ENCODE measurements at regions not wholly inside any gene's neighbourhood (a gene's known extent, or its start where the extent isn't known, plus 50 kb on each side); places are given as distances from the start of the nearest gene placed in this dataset.

DNA sequence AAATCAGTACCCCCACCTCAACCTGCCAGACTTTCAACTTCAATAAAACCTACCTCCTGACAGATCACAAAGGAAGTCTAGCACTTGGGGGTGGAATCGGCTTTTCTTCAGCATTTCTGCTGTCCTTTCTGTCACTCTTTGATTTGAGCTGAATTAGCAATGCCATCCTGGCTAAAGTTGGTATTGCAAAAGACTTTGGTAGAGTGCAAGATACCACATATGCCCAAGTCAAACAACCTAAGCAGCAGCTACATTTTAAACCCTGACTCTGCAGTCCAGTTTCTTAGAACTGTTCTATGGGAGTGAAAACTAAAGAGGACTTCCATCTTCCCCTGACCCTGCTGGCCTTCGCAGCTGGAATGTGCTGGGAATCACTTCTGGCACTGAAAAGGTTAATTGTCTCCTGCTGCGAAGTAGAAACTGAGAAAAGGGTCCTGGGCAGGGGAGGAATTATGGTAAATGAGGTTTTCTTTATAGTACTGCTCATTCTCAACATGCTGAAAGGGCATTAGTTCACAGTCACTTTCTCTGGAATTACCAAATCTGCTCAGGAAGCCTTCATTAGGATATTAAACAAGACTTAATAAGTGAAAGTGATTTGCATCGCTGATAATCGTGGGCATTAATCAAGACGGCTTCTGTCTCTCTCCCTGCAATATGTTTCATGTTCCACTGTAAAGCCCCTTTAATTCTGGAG lies 126.2 kb upstream of the SMYD2 start:
- Histone ChIP-seq H4K20me1 (no peaks in the 10 kb centered on the region), H3K9me3 (replicated peaks in 1 of 11) (peaks cover 0 to 8% (median 0%) of the 10 kb centered on the region in 11 experiments; a peak in 4 of 22 replicates), H3K27me3 (no peaks in the 10 kb centered on the region), H3K27ac (no peak overlapping the region), H3K4me1 (peaks cover 0 to 15% (median 0%) of the 10 kb centered on the region in 10 experiments; a peak in 3 of 20 replicates), H3K4me3 (no peak overlapping the region), H3K36me3 (no peaks in the 10 kb centered on the region), H3K4me2 (no peak overlapping the region), H3K9ac (no peak overlapping the region)
- TF ChIP-seq Cebpa-rat (IDR thresholded peaks at IDR 0.05) = no peak

- Histone ChIP-seq H3K27me3 (no peaks in the 10 kb centered on the region), H3K9me3 (replicated peaks in 1 of 11) (peaks cover 0 to 10% (median 0%) of the 10 kb centered on the region in 11 experiments; a peak in 4 of 22 replicates), H3K4me3 (no peak overlapping the region), H3K9ac (no peak overlapping the region), H3K27ac (no peak overlapping the region), H3K4me2 (peak overlapping the region in 2 of 11 experiments; percentile 5 to 11; a peak in 1 of 22 replicates), H3K36me3 (no peaks in the 10 kb centered on the region), H4K20me1 (no peaks in the 10 kb centered on the region), H3K4me1 (peaks cover 0 to 15% (median 0%) of the 10 kb centered on the region in 10 experiments; a peak in 3 of 20 replicates)
- TF ChIP-seq Cebpa-rat (IDR thresholded peaks at IDR 0.05) = no peak
Measured at GRCh38 chr1:214155987-214156625, 124.9 kb upstream of the SMYD2 start.

DNA sequence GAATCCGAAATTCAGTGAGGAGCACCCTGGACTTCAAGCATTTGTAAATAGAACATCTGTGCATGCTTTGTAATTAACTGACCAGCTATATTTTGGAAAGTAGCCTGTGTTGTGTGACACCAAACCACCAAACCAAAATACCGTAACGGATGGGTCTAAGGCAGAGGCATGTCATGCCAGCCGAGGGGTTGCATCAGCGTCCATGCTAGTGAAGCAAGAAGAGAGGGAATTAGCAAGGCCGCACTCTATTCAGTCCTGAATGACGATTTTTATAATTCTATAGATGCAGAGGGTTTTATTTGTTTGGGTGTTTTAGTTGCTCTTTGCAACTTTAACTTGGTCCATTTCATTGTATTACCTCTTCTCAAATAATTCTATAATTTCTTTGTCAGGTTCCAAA lies 116.8 kb upstream of the SMYD2 start:
- peak overlapping the region; percentile 41 to 78 (median 64) for H3K4me2 ChIP-seq
- H3K9me3 ChIP-seq (replicated peaks in 1 of 11) = peaks cover 0 to 8% (median 0%) of the 10 kb centered on the region in 11 experiments; a peak in 4 of 22 replicates
- H3K27me3 ChIP-seq = no peaks in the 10 kb centered on the region
- peak overlapping the region in 7 of 11 experiments; percentile 4 to 73 (median 55); a peak in 13 of 22 replicates for H3K27ac ChIP-seq
- H3K9ac ChIP-seq = peak overlapping the region in 7 of 11 experiments; percentile 1 to 59 (median 25); a peak in 7 of 22 replicates
- peaks cover 8 to 56% (median 43%) of the 10 kb centered on the region in 10 experiments; a peak in 18 of 20 replicates for H3K4me1 ChIP-seq
- H3K4me3 ChIP-seq = no peak overlapping the region; a peak in 3 of 20 replicates
- H3K36me3 ChIP-seq = no peaks in the 10 kb centered on the region
- no peaks in the 10 kb centered on the region for H4K20me1 ChIP-seq
- peak in 9 of 11 experiments; percentile 35 to 95 (median 75); a peak in 16 of 22 replicates for TF ChIP-seq Cebpa-rat (IDR thresholded peaks at IDR 0.05)

GRCh38 chr1:214165850-214166374 lies 115.0 kb upstream of the SMYD2 start:
- H3K36me3 ChIP-seq = no peaks in the 10 kb centered on the region
- H3K9me3 ChIP-seq (replicated peaks in 1 of 11) = no peaks in the 10 kb centered on the region
- H3K27me3 ChIP-seq = no peaks in the 10 kb centered on the region
- peaks cover 8 to 56% (median 43%) of the 10 kb centered on the region in 10 experiments; a peak in 18 of 20 replicates for H3K4me1 ChIP-seq
- H3K9ac ChIP-seq = no peak overlapping the region
- H4K20me1 ChIP-seq = no peaks in the 10 kb centered on the region
- H3K4me3 ChIP-seq = no peak overlapping the region
- peak overlapping the region in 10 of 11 experiments; percentile 7 to 78 (median 62); a peak in 19 of 22 replicates for H3K4me2 ChIP-seq
- H3K27ac ChIP-seq = peak overlapping the region in 4 of 11 experiments; percentile 18 to 37 (median 20); a peak in 3 of 22 replicates
- TF ChIP-seq Cebpa-rat (IDR thresholded peaks at IDR 0.05) = no peak

DNA sequence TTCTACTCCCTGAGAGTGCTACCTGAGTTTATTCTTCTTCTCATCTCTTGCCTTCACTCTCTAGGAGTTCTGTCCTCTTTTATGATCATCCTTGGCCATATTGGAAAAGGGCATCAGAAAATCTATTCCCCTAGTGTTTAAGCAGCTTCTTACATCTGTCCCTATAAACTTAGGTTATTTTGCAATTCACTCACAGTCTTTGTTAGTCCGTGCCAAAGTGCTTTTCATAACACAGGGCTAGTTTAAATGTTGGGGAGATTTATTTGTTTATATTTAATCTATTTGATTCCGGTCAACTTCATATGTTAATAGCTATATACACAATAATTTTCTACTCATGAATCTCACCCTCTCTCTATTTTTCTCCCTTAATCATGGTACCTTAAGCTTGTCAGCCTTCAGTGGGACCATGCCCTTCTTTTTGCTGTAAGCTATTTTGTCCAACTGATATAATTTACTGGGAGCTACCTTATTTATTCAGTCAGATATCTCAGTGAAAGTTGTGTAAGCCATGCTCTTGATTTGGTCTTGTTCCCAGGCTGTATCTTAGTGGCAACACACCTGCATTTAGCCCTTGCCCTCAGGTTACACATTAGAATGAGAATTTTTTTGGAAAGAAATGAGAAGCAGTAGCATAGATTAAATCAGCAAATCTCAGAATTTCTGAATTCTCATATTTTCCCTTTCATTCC lies 106.3 kb upstream of the SMYD2 start:
- H3K36me3 ChIP-seq = no peaks in the 10 kb centered on the region
- peaks cover 0 to 19% (median 8%) of the 10 kb centered on the region in 11 experiments; a peak in 12 of 22 replicates for H3K9me3 ChIP-seq (replicated peaks in 1 of 11)
- no peak for TF ChIP-seq Cebpa-rat (IDR thresholded peaks at IDR 0.05)
- H3K27ac ChIP-seq = no peak overlapping the region
- H4K20me1 ChIP-seq = no peaks in the 10 kb centered on the region
- H3K4me1 ChIP-seq = peaks cover 0 to 3% (median 0%) of the 10 kb centered on the region in 10 experiments; a peak in 2 of 20 replicates
- H3K9ac ChIP-seq = no peak overlapping the region
- no peak overlapping the region for H3K4me2 ChIP-seq
- no peaks in the 10 kb centered on the region for H3K27me3 ChIP-seq
- H3K4me3 ChIP-seq = no peak overlapping the region

GRCh38 chr1:214178102-214178501 lies 102.9 kb upstream of the SMYD2 start:
- no peak overlapping the region for H3K9ac ChIP-seq
- H3K4me2 ChIP-seq = no peak overlapping the region
- H3K9me3 ChIP-seq (replicated peaks in 1 of 11) = peaks cover 13 to 37% (median 29%) of the 10 kb centered on the region in 11 experiments
- no peaks in the 10 kb centered on the region for H3K36me3 ChIP-seq
- H3K4me1 ChIP-seq = peaks cover 0 to 6% (median 3%) of the 10 kb centered on the region in 10 experiments; a peak in 8 of 20 replicates
- H3K27ac ChIP-seq = no peak overlapping the region
- H4K20me1 ChIP-seq = no peaks in the 10 kb centered on the region
- no peaks in the 10 kb centered on the region for H3K27me3 ChIP-seq
- TF ChIP-seq Cebpa-rat (IDR thresholded peaks at IDR 0.05) = no peak
- no peak overlapping the region for H3K4me3 ChIP-seq

GRCh38 chr1:214184992-214185391 lies 96.0 kb upstream of the SMYD2 start:
- peaks cover 35 to 48% (median 43%) of the 10 kb centered on the region in 11 experiments for H3K27me3 ChIP-seq
- peaks cover 11 to 35% (median 26%) of the 10 kb centered on the region in 11 experiments for H3K9me3 ChIP-seq (replicated peaks in 1 of 11)
- peaks cover 0 to 5% (median 0%) of the 10 kb centered on the region in 11 experiments; a peak in 1 of 22 replicates for H4K20me1 ChIP-seq
- no peaks in the 10 kb centered on the region for H3K36me3 ChIP-seq
- TF ChIP-seq Cebpa-rat (IDR thresholded peaks at IDR 0.05) = no peak
- H3K27ac ChIP-seq = no peak overlapping the region
- no peak overlapping the region for H3K4me3 ChIP-seq
- no peak overlapping the region for H3K9ac ChIP-seq
- peaks cover 19 to 32% (median 24%) of the 10 kb centered on the region in 10 experiments for H3K4me1 ChIP-seq
- H3K4me2 ChIP-seq = no peak overlapping the region

DNA sequence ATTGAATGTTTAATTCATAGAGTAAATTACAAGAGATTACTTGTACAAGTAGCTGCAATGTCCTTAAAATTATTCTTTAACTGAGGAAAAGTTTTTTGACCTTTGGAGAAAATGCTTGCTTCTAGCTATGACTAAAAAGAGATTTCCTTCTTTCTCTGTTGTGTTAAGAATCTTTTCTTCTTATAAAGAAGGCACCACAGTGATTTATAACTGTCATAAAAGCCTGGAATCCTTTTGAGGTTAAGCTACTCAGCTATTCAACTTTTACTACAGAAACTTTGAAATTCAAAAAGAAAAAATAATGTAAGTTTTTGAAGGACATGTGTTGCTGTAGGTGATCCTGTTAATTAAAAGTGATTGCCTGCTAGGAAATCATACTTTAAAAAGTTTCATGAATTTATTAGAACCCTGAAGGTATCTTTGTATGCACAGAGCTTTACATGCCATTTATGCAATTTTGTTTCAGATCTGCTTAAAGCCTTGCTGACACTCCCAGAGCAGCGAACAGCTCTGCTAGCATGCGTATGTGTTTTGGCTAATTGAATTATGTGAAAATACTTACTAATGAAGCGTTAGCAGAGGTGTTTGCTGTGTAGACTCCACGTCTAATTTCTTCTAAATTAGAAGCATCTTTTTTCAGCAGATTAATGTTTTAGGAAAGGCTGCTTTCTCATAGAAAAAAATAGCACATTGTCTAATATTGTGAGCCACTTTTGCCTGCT lies 94.7 kb upstream of the SMYD2 start:
- TF ChIP-seq Cebpa-rat (IDR thresholded peaks at IDR 0.05) = no peak
- H3K4me1 ChIP-seq = peaks cover 16 to 28% (median 21%) of the 10 kb centered on the region in 10 experiments
- H3K4me3 ChIP-seq = no peak overlapping the region
- no peak overlapping the region for H3K27ac ChIP-seq
- no peak overlapping the region for H3K9ac ChIP-seq
- H3K9me3 ChIP-seq (replicated peaks in 1 of 11) = peaks cover 11 to 32% (median 23%) of the 10 kb centered on the region in 11 experiments
- no peaks in the 10 kb centered on the region for H3K36me3 ChIP-seq
- peak overlapping the region in 3 of 11 experiments; percentile 88 to 89 (median 88); a peak in 5 of 22 replicates for H3K4me2 ChIP-seq
- peaks cover 0 to 5% (median 0%) of the 10 kb centered on the region in 11 experiments; a peak in 1 of 22 replicates for H4K20me1 ChIP-seq
- peaks cover 35 to 48% (median 43%) of the 10 kb centered on the region in 11 experiments for H3K27me3 ChIP-seq
